ENCODE measurements at regions not wholly inside any gene's neighbourhood (a gene's known extent, or its start where the extent isn't known, plus 50 kb on each side); places are given as distances from the start of the nearest gene placed in this dataset.

GRCh38 chr13:31067416-31068118 is 94.1 kb downstream of the HSPH1 start:
- in situ Hi-C loops (cut with HindIII; ENCODE audit: low sequenced_read_pairs): no loop called here

GRCh38 chr13:31064636-31065035 is 97.1 kb downstream of the HSPH1 start:
- DNase-seq (ENCODE audit: low read depth, low spot score): no peak
- no peak for TF ChIP-seq CTCF (IDR thresholded peaks at IDR 0.05; ENCODE audit: low read depth, low read length)
- no peak overlapping the region for H3K4me3 ChIP-seq (ENCODE audit: low read depth, low read length)
- in situ Hi-C loops (cut with HindIII; ENCODE audit: low sequenced_read_pairs): no loop called here

More at GRCh38 chr13:31067416-31068118, 94.1 kb downstream of the HSPH1 start:
- no peak for TF ChIP-seq CTCF (IDR thresholded peaks at IDR 0.05; ENCODE audit: low read depth, low read length)
- H3K4me3 ChIP-seq (ENCODE audit: low read depth, low read length): no peak overlapping the region
- peak; percentile 64 for DNase-seq (ENCODE audit: low read depth, low spot score)

- TF ChIP-seq CTCF (IDR thresholded peaks at IDR 0.05; ENCODE audit: low read depth, low read length): no peak
- in situ Hi-C loops (cut with HindIII; ENCODE audit: low sequenced_read_pairs): no loop called here
- no peak for DNase-seq (ENCODE audit: low read depth, low spot score)
- H3K4me3 ChIP-seq (ENCODE audit: low read depth, low read length): no peak overlapping the region
Observed at GRCh38 chr13:31063772-31064171, 97.9 kb downstream of the HSPH1 start.

GRCh38 chr13:31060655-31061054 is 101.0 kb downstream of the HSPH1 start:
- no peak for DNase-seq (ENCODE audit: low read depth, low spot score)
- no peak overlapping the region for H3K4me3 ChIP-seq (ENCODE audit: low read depth, low read length)
- no peak for TF ChIP-seq CTCF (IDR thresholded peaks at IDR 0.05; ENCODE audit: low read depth, low read length)
- in situ Hi-C loops (cut with HindIII; ENCODE audit: low sequenced_read_pairs): no loop called here

GRCh38 chr13:31060220-31060619 is 101.5 kb downstream of the HSPH1 start:
- no peak overlapping the region for H3K4me3 ChIP-seq (ENCODE audit: low read depth, low read length)
- no peak for DNase-seq (ENCODE audit: low read depth, low spot score)
- no peak for TF ChIP-seq CTCF (IDR thresholded peaks at IDR 0.05; ENCODE audit: low read depth, low read length)
- in situ Hi-C loops (cut with HindIII; ENCODE audit: low sequenced_read_pairs): no loop called here

GRCh38 chr13:31057403-31058033 is 104.2 kb downstream of the HSPH1 start:
- in situ Hi-C loops (cut with HindIII; ENCODE audit: low sequenced_read_pairs): no loop called here
- DNase-seq (ENCODE audit: low read depth, low spot score): no peak
- TF ChIP-seq CTCF (IDR thresholded peaks at IDR 0.05; ENCODE audit: low read depth, low read length): no peak
- H3K4me3 ChIP-seq (ENCODE audit: low read depth, low read length): no peak overlapping the region

Data from astrocyte of the spinal cord (primary cell).